ENCODE measurements at regions not wholly inside any gene's neighbourhood (a gene's known extent, or its start where the extent isn't known, plus 50 kb on each side); places are given as distances from the start of the nearest gene placed in this dataset.
A peak's percentile ranks its signal among the peaks of the same experiment; 100 is the strongest.

- no peak for DNase-seq
- in situ Hi-C loops (cut with MboI; ENCODE audit: low sequenced_read_pairs in 4 of 4), result no loop called here
- no peaks in the 10 kb centered on the region for H3K36me3 ChIP-seq
Observed at GRCh38 chr9:107431461-107431860, 58.1 kb downstream of the KLF4 start.

GRCh38 chr9:107430071-107430470 lies 59.5 kb downstream of the KLF4 start:
- no peak overlapping the region for H3K27ac ChIP-seq

More at GRCh38 chr9:107431461-107431860, 58.1 kb downstream of the KLF4 start:
- Histone ChIP-seq H3K27ac (no peak overlapping the region), H3K4me1 (no peaks in the 10 kb centered on the region), H3K27me3 (no peaks in the 10 kb centered on the region), H3K9me3 (no peaks in the 10 kb centered on the region), H3K4me3 (no peak overlapping the region)
- TF ChIP-seq POLR2A (IDR thresholded peaks at IDR 0.05), result no peak
- TF ChIP-seq CTCF (IDR thresholded peaks at IDR 0.05 in 4 of 5, conservative IDR thresholded peaks at IDR 0.05 in 1 of 5), result no peak
- ATAC-seq, result no peak
- intact Hi-C loops (cut with DNase I; ENCODE audit: low total_unique reads), result no loop called here

GRCh38 chr9:107426126-107426525 lies 63.4 kb downstream of the KLF4 start:
- no peak overlapping the region for H3K4me3 ChIP-seq
- peaks cover 0 to 5% of the 10 kb centered on the region in 2 donors for H3K4me1 ChIP-seq
- in situ Hi-C loops (cut with MboI; ENCODE audit: low sequenced_read_pairs in 4 of 4), result no loop called here
- ATAC-seq, result no peak
- no peak for TF ChIP-seq POLR2A (IDR thresholded peaks at IDR 0.05)
- TF ChIP-seq CTCF (IDR thresholded peaks at IDR 0.05 in 4 of 5, conservative IDR thresholded peaks at IDR 0.05 in 1 of 5), result no peak
- no peaks in the 10 kb centered on the region for H3K27me3 ChIP-seq
- H3K36me3 ChIP-seq, result no peaks in the 10 kb centered on the region
- intact Hi-C loops (cut with DNase I; ENCODE audit: low total_unique reads), result no loop called here
- H3K27ac ChIP-seq, result no peak overlapping the region
- no peaks in the 10 kb centered on the region for H3K9me3 ChIP-seq
- no peak for DNase-seq

More at GRCh38 chr9:107430071-107430470, 59.5 kb downstream of the KLF4 start:
- in situ Hi-C loops (cut with MboI; ENCODE audit: low sequenced_read_pairs in 4 of 4), result no loop called here
- Histone ChIP-seq H3K27me3 (no peaks in the 10 kb centered on the region), H3K4me3 (no peak overlapping the region), H3K4me1 (peaks cover 0 to 1% of the 10 kb centered on the region in 2 donors), H3K36me3 (no peaks in the 10 kb centered on the region), H3K9me3 (no peaks in the 10 kb centered on the region)
- ATAC-seq, result no peak
- no peak for DNase-seq
- TF ChIP-seq POLR2A (IDR thresholded peaks at IDR 0.05) (no peak), CTCF (IDR thresholded peaks at IDR 0.05 in 4 of 5, conservative IDR thresholded peaks at IDR 0.05 in 1 of 5) (no peak)
- intact Hi-C loops (cut with DNase I; ENCODE audit: low total_unique reads), result no loop called here

GRCh38 chr9:107425101-107426025 lies 64.2 kb downstream of the KLF4 start:
- intact Hi-C loops (cut with DNase I; ENCODE audit: low total_unique reads), result no loop called here
- Histone ChIP-seq H3K27me3 (no peaks in the 10 kb centered on the region), H3K4me1 (peaks cover 0 to 5% of the 10 kb centered on the region in 2 donors), H3K9me3 (no peaks in the 10 kb centered on the region), H3K36me3 (no peaks in the 10 kb centered on the region), H3K4me3 (peak overlapping the region; percentile 35 to 63 (median 46)), H3K27ac (peak overlapping the region; percentile 31 to 70 (median 48))
- ATAC-seq, result peak; percentile 84 to 85
- DNase-seq, result peak; percentile 40 to 81
- TF ChIP-seq CTCF (IDR thresholded peaks at IDR 0.05 in 4 of 5, conservative IDR thresholded peaks at IDR 0.05 in 1 of 5) (peak; percentile 72 to 92 (median 83)), POLR2A (IDR thresholded peaks at IDR 0.05) (no peak)
- in situ Hi-C loops (cut with MboI; ENCODE audit: low sequenced_read_pairs in 4 of 4), result no loop called here
